Suprapubic skin (tissue), 4 donors: ENCODE measurements at regions not wholly inside any gene's neighbourhood (a gene's known extent, or its start where the extent isn't known, plus 50 kb on each side); places are given as distances from the start of the nearest gene placed in this dataset.
"Not testable (repeated sequence)": the region's sequence is repeated elsewhere in the genome, so short reads cannot be mapped to it uniquely, and the experiment has no call there.

Experiments used
- DNase-seq, 2 donors: peaks; one replicate each; pipeline ENCODE4 v3.0.0-alpha.2; 2019; ENCODE audit warnings: low spot score in 2 of 2
- H3K27ac ChIP-seq: fragments of 200-600 bp; sonication (generic); one replicate; pipeline ENCODE4 v1.5.1; 2019
- H3K27me3 ChIP-seq: fragments of 200-600 bp; sonication (generic); one replicate; pipeline ENCODE4 v1.5.1; 2019
- H3K36me3 ChIP-seq: fragments of 200-600 bp; sonication (generic); one replicate; pipeline ENCODE4 v1.5.1; 2019
- H3K4me1 ChIP-seq: fragments of 200-600 bp; sonication (generic); one replicate; pipeline ENCODE4 v1.5.1; 2019
- H3K4me3 ChIP-seq: fragments of 200-600 bp; sonication (generic); one replicate; pipeline ENCODE4 v1.5.1; 2019; ENCODE audit warnings: mild to moderate bottlenecking
- H3K9me3 ChIP-seq: fragments of 200-600 bp; sonication (generic); one replicate; pipeline ENCODE4 v1.5.1; 2019
- EP300 ChIP-seq: sonication (generic); formaldehyde crosslinking; IDR thresholded peaks from one replicate; pipeline ENCODE4 v1.6.1; 2017; ENCODE audit warnings: antibody characterized with exemption
- POLR2A ChIP-seq, 2 donors: fragments of 450-650 bp; IDR thresholded peaks; one replicate each; pipeline ENCODE4 v1.6.1; 2017; ENCODE audit warnings: antibody characterized with exemption in 2 of 2, mild to moderate bottlenecking in 2 of 2, moderate library complexity in 2 of 2
- POLR2AphosphoS5 ChIP-seq, 3 donors: sonication (generic); formaldehyde crosslinking; IDR thresholded peaks; one replicate each; pipeline ENCODE4 v1.6.1; 2017; ENCODE audit warnings: antibody characterized with exemption in 3 of 3
- WGBS: methylation state at CpG from one replicate; pipeline ENCODE4 v1.1.5; 2018; 5-methylcytosine and 5-hydroxymethylcytosine counted together
- TF ChIP-seq, protein P1 (sequence below), 2 donors: fragments of 200-600 bp in 1 of 2; fragments of 450-650 bp in 1 of 2; sonication (generic) in 1 of 2; IDR thresholded peaks; one replicate each; pipeline ENCODE4 v1.5.1; 2016 to 2019; ENCODE audit warnings: antibody characterized with exemption in 2 of 2, mild to moderate bottlenecking in 1 of 2, moderate library complexity in 1 of 2

DNA sequence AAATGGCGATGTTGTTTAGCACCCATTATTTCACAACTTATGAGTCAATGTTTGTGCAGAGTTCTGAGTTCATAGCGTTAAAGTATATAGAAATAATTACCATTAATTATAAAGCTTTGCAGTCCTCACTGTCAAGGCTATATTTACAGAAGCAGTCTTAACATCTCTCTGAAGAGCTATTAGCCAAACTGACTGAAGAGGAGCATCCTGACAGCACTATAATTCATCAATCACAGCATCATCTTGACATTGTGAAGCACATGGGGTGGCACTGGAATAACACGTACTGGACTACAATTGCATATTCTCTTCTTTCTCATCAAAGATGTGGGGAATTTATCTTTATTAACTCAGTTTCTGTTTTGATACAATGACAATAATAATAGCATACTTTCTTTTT is 260.6 kb upstream of the MME start:
- DNase-seq: no peak
- Histone ChIP-seq H3K36me3 (no peaks in the 10 kb centered on the region), H3K27me3 (no peaks in the 10 kb centered on the region), H3K4me1 (no peaks in the 10 kb centered on the region), H3K27ac (no peak overlapping the region), H3K4me3 (no peak overlapping the region), H3K9me3 (no peaks in the 10 kb centered on the region)
- TF ChIP-seq, protein P1, sequence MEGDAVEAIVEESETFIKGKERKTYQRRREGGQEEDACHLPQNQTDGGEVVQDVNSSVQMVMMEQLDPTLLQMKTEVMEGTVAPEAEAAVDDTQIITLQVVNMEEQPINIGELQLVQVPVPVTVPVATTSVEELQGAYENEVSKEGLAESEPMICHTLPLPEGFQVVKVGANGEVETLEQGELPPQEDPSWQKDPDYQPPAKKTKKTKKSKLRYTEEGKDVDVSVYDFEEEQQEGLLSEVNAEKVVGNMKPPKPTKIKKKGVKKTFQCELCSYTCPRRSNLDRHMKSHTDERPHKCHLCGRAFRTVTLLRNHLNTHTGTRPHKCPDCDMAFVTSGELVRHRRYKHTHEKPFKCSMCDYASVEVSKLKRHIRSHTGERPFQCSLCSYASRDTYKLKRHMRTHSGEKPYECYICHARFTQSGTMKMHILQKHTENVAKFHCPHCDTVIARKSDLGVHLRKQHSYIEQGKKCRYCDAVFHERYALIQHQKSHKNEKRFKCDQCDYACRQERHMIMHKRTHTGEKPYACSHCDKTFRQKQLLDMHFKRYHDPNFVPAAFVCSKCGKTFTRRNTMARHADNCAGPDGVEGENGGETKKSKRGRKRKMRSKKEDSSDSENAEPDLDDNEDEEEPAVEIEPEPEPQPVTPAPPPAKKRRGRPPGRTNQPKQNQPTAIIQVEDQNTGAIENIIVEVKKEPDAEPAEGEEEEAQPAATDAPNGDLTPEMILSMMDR (IDR thresholded peaks at IDR 0.05): no peak
- TF ChIP-seq POLR2A (IDR thresholded peaks at IDR 0.05): no peak
- TF ChIP-seq POLR2AphosphoS5 (IDR thresholded peaks at IDR 0.05): no peak
- TF ChIP-seq EP300: no peak
- WGBS: 87% methylated on average over 3 of the region's 3 CpGs

DNA sequence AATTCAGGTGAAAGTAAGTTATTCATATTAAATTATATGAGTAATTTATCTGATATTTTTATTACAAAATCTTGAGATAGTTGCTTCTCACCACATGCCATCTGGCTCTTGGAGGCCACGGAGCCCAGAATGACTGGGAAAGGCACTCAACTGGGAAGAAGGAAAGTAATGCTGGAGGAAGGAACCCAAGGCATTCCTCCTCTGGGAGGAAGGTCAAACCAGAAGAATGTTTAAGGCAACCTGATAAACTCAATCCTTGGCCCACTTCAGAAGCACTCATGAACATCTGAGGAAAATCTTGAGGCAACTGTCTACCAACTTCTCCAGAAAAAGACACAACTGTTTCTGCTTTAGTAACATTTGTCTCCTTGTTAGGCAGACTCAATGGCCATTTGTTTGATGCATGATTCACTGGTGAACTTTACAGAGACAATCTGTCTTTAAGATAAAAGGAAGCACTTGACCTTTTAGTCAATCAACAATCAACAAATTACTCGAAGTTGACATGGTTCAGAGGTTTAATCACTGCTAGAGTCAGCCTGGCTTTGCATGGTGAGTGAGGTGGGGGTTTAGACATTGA is 261.4 kb upstream of the MME start:
- 68% methylated on average over 2 of the region's 2 CpGs for WGBS
- Histone ChIP-seq H3K27ac (no peak overlapping the region), H3K27me3 (no peaks in the 10 kb centered on the region)

DNA sequence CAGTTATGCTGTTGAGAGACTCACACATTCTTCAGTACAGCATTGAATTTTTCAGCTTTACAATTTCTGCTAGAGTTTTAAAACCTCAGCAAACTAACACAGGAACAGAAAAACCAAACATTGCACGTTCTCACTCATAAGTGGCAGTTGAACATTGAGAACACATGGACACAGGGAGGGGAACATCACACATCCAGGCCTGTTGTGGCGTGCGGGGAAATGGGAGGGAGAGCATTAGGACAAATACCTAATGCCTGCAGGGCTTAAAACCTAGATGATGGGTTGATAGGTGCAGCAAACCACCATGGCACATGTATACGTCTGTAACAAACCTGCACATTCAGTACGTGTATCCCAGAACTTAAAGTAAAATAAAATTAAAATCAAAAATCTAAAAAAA is 270.1 kb upstream of the MME start:
- not testable (repeated sequence) for H3K27ac ChIP-seq, H3K4me3 ChIP-seq, H3K36me3 ChIP-seq, DNase-seq, H3K27me3 ChIP-seq, H3K4me1 ChIP-seq, H3K9me3 ChIP-seq
- WGBS: 63% methylated on average over 5 of the region's 5 CpGs

More for the DNA sequence above, 261.4 kb upstream of the MME start:
- H3K36me3 ChIP-seq: no peaks in the 10 kb centered on the region
- H3K9me3 ChIP-seq: no peaks in the 10 kb centered on the region
- no peaks in the 10 kb centered on the region for H3K4me1 ChIP-seq
- no peak overlapping the region for H3K4me3 ChIP-seq
- DNase-seq: no peak
- TF ChIP-seq POLR2A (IDR thresholded peaks at IDR 0.05) (no peak), POLR2AphosphoS5 (IDR thresholded peaks at IDR 0.05) (no peak)

DNA sequence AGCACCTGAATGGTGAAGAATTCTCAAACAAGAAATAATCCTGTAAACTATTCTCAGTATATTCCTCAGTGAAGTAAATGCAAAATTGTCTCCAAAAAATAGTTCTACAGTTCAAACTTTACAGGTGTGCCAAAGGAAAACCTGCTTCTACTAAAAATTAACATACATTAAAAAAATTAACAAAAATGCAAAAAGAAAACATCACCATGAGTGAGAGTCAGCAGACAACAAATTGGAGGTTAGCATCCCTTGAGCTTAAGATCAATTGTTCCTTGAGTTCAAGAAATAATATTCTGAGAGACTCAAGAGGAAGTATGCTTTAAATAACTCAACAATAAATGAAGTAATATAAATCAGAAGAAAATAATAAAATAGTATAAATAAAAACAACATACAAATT is 278.4 kb upstream of the MME start:
- DNase-seq: no peak
- no peak overlapping the region for H3K4me3 ChIP-seq
- H3K4me1 ChIP-seq: no peaks in the 10 kb centered on the region
- no peak for TF ChIP-seq EP300
- TF ChIP-seq POLR2A (IDR thresholded peaks at IDR 0.05): no peak
- TF ChIP-seq, protein P1 (IDR thresholded peaks at IDR 0.05): no peak
- TF ChIP-seq POLR2AphosphoS5 (IDR thresholded peaks at IDR 0.05): no peak
- H3K9me3 ChIP-seq: no peaks in the 10 kb centered on the region
- H3K27me3 ChIP-seq: no peaks in the 10 kb centered on the region
- H3K36me3 ChIP-seq: no peaks in the 10 kb centered on the region
- no peak overlapping the region for H3K27ac ChIP-seq

DNA sequence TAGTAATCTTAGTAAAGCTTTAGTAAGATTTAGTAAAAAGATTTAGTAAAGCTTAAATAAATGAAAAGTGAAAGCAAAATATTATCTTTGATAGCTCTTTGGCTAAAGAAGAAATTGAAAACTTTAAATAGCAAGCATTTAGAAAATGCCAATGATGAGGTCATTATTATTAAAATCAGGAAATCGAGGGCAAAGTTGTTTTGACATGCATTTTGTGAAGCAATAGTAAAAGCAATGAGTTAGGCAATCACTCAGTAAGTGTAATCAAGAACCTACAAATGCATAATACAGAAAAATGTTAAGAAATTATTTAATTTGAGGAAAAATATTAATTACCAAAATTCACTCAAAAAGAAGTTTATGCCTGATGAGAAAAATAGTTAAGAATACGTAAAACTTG is 280.3 kb upstream of the MME start:
- TF ChIP-seq, protein P1 (IDR thresholded peaks at IDR 0.05): no peak
- TF ChIP-seq POLR2AphosphoS5 (IDR thresholded peaks at IDR 0.05) (no peak), POLR2A (IDR thresholded peaks at IDR 0.05) (no peak), EP300 (no peak)
- Histone ChIP-seq H3K27ac (no peak overlapping the region), H3K9me3 (no peaks in the 10 kb centered on the region), H3K4me1 (no peaks in the 10 kb centered on the region), H3K27me3 (no peaks in the 10 kb centered on the region), H3K36me3 (no peaks in the 10 kb centered on the region), H3K4me3 (no peak overlapping the region)
- no peak for DNase-seq
- WGBS: 43% methylated on average over 2 of the region's 2 CpGs

DNA sequence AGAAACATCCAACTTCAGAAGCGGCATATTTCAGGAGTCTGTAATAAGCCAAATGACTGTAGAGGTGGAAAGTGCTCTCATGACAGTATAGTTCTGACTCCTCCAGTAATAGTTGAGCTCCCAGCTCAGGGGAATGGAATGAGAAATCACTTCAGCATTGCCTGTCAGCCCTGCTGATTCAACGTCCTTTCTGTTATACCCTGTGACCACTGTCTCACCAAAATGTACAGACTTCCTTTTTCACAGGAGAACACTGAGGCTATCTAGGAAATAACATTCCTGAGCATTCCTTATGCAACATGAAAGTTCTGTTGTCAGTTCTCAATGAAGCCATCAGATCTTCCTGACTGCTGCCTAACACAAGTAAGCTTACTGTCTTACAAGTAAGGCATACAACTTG is 284.5 kb upstream of the MME start:
- H3K36me3 ChIP-seq: no peaks in the 10 kb centered on the region
- H3K27me3 ChIP-seq: no peaks in the 10 kb centered on the region
- WGBS: 74% methylated on average over 2 of the region's 2 CpGs
- H3K4me1 ChIP-seq: no peaks in the 10 kb centered on the region
- H3K27ac ChIP-seq: no peak overlapping the region
- TF ChIP-seq, protein P1 (IDR thresholded peaks at IDR 0.05): no peak
- TF ChIP-seq POLR2AphosphoS5 (IDR thresholded peaks at IDR 0.05): no peak
- TF ChIP-seq POLR2A (IDR thresholded peaks at IDR 0.05): no peak
- no peak for TF ChIP-seq EP300
- DNase-seq: no peak
- H3K4me3 ChIP-seq: no peak overlapping the region
- no peaks in the 10 kb centered on the region for H3K9me3 ChIP-seq
